Neural progenitor cell (in vitro differentiated cells): ENCODE measurements at regions not wholly inside any gene's neighbourhood (a gene's known extent, or its start where the extent isn't known, plus 50 kb on each side); places are given as distances from the start of the nearest gene placed in this dataset.

Experiments
- DNase-seq: peaks from one replicate; pipeline ENCODE4 v3.0.0-alpha.2; 2016; ENCODE audit warnings: low spot score
- H2AFZ ChIP-seq: fragments of 200-600 bp; sonication (generic); replicated peaks from 2 replicates; pipeline ENCODE4 v1.6.1; 2016; ENCODE audit warnings: antibody characterized with exemption
- H3F3A ChIP-seq: fragments of 200-600 bp; sonication (generic); 2 replicates; pipeline ENCODE4 v1.6.1; 2016; ENCODE audit warnings: antibody characterized with exemption, low read depth
- H3K27ac ChIP-seq: fragments of 200-600 bp; sonication (generic); 2 replicates; pipeline ENCODE4 v1.5.1; 2016; ENCODE audit warnings: mild to moderate bottlenecking
- H3K27me3 ChIP-seq: fragments of 200-600 bp; sonication (generic); 2 replicates; pipeline ENCODE4 v1.6.1; 2016; ENCODE audit warnings: mild to moderate bottlenecking, moderate library complexity
- H3K36me3 ChIP-seq: fragments of 200-600 bp; sonication (generic); 2 replicates; pipeline ENCODE4 v1.5.1; 2016
- H3K4me1 ChIP-seq: fragments of 200-600 bp; sonication (generic); 2 replicates; pipeline ENCODE4 v1.6.1; 2016; ENCODE audit warnings: mixed run types
- H3K4me2 ChIP-seq: fragments of 200-600 bp; sonication (generic); 2 replicates; pipeline ENCODE4 v1.6.1; 2016
- H3K4me3 ChIP-seq: fragments of 200-600 bp; sonication (generic); 2 replicates; pipeline ENCODE4 v1.5.1; 2016
- H3K79me2 ChIP-seq: fragments of 200-600 bp; sonication (generic); 2 replicates; pipeline ENCODE4 v1.6.1; 2016; ENCODE audit warnings: low read depth
- H3K9ac ChIP-seq: fragments of 200-600 bp; sonication (generic); 2 replicates; pipeline ENCODE4 v1.6.1; 2016
- H3K9me3 ChIP-seq: fragments of 200-600 bp; sonication (generic); 2 replicates; pipeline ENCODE4 v1.5.1; 2016; ENCODE audit warnings: low read depth
- H4K20me1 ChIP-seq: fragments of 200-600 bp; sonication (generic); 2 replicates; pipeline ENCODE4 v1.6.1; 2016; ENCODE audit warnings: low read depth
- H3K27ac Mint-ChIP-seq: 3 replicates; pipeline ENCODE4 v1.8.0; 2021; ENCODE audit warnings: mixed read lengths
- H3K27me3 Mint-ChIP-seq: 2 replicates; pipeline ENCODE4 v1.8.0; 2022; ENCODE audit warnings: low read depth, mild to moderate bottlenecking, inconsistent platforms, moderate library complexity, mixed read lengths; ENCODE audit not compliant: insufficient read depth
- H3K36me3 Mint-ChIP-seq: 3 replicates; pipeline ENCODE4 v1.8.0; 2021; ENCODE audit warnings: mixed read lengths
- H3K4me1 Mint-ChIP-seq: 3 replicates; pipeline ENCODE4 v1.8.0; 2021; ENCODE audit warnings: mixed read lengths
- H3K4me3 Mint-ChIP-seq: 3 replicates; pipeline ENCODE4 v1.8.0; 2021; ENCODE audit warnings: mild to moderate bottlenecking, moderate library complexity, mixed read lengths
- H3K9me3 Mint-ChIP-seq: 3 replicates; pipeline ENCODE4 v1.8.0; 2020; ENCODE audit warnings: mixed read lengths
- EZH2 ChIP-seq: fragments of 200-600 bp; sonication (generic); IDR thresholded peaks from 2 replicates; pipeline ENCODE4 v1.6.1; 2017; ENCODE audit warnings: antibody characterized with exemption, mild to moderate bottlenecking, moderate library complexity
- EZH2phosphoT487 ChIP-seq: fragments of 200-600 bp; sonication (generic); IDR thresholded peaks from 2 replicates; pipeline ENCODE4 v1.6.1; 2017; ENCODE audit warnings: antibody characterized with exemption
- TF ChIP-seq, protein P1 (sequence below): fragments of 200-600 bp; sonication (generic); IDR thresholded peaks from 2 replicates; pipeline ENCODE4 v1.5.1; 2017; ENCODE audit warnings: antibody characterized with exemption, mild to moderate bottlenecking

DNA sequence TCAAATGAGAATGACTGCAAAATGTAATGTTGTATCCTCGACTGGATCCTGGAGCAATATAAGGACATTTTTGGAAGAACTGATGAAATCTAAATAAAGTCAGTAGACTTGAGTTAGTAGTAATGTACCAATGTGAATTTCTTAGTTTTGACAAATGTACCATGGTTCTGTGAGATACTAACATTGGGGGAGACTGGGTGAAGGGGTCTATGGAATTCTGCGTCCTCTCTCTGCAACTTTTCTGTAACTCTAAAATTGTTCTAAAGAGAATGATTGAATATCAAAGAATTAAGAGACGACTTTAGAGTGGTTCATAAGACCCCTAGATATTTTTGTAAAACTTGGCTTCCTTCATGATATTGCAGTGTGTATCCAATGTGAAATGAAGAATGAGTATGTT lies 59.2 kb upstream of the KAZN start:
- no peaks in the 10 kb centered on the region for H3K27me3 ChIP-seq
- no peaks in the 10 kb centered on the region for H3K79me2 ChIP-seq
- peaks cover 53% of the 10 kb centered on the region for H3K4me1 Mint-ChIP-seq

DNA sequence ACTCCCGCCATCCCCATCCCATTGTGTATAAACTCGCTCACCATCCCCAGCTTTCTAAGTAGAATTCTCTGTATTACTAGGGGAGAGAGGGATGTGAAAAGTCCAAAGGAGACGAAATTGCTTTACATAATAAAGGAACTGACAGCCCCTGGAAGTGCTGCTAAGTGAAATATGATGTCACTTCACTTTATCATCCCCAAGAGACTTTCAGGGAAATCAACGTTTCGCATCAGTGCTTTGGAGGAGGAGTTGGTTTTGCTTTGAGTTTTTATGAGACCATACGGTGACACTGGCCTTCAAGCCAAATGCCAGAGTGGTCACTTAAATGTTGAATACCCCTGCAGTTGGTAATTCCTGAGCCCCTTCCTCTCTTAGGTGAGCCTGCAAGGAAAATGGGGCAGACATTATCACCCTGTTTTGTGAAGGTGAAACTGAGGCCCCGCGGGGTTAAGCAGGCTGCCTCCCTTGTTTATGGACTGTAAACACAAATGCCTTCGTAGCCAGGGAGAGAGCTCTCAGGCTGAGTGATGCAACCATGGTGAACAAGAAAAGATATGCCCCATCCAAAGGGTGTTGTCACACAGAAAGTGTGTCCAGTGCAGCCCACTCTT lies 58.4 kb upstream of the KAZN start:
- Histone ChIP-seq H3K9ac (no peak overlapping the region), H3K9me3 (no peaks in the 10 kb centered on the region), H3K4me2 (no peak overlapping the region), H3K4me3 (no peak overlapping the region), H2AFZ (no peak overlapping the region), H3K4me1 (no peaks in the 10 kb centered on the region), H3K79me2 (no peaks in the 10 kb centered on the region), H3F3A (no peaks in the 10 kb centered on the region), H3K27ac (no peak overlapping the region), H4K20me1 (no peaks in the 10 kb centered on the region), H3K27me3 (no peaks in the 10 kb centered on the region), H3K36me3 (no peaks in the 10 kb centered on the region)
- TF ChIP-seq, protein P1, sequence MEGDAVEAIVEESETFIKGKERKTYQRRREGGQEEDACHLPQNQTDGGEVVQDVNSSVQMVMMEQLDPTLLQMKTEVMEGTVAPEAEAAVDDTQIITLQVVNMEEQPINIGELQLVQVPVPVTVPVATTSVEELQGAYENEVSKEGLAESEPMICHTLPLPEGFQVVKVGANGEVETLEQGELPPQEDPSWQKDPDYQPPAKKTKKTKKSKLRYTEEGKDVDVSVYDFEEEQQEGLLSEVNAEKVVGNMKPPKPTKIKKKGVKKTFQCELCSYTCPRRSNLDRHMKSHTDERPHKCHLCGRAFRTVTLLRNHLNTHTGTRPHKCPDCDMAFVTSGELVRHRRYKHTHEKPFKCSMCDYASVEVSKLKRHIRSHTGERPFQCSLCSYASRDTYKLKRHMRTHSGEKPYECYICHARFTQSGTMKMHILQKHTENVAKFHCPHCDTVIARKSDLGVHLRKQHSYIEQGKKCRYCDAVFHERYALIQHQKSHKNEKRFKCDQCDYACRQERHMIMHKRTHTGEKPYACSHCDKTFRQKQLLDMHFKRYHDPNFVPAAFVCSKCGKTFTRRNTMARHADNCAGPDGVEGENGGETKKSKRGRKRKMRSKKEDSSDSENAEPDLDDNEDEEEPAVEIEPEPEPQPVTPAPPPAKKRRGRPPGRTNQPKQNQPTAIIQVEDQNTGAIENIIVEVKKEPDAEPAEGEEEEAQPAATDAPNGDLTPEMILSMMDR: no peak
- no peak for TF ChIP-seq EZH2
- no peak for TF ChIP-seq EZH2phosphoT487
- no peaks in the 10 kb centered on the region for H3K27me3 Mint-ChIP-seq
- peak overlapping the region; percentile 91 for H3K27ac Mint-ChIP-seq
- no peak for DNase-seq
- H3K4me1 Mint-ChIP-seq: peaks cover 59% of the 10 kb centered on the region
- peak overlapping the region; percentile 53 for H3K4me3 Mint-ChIP-seq
- H3K9me3 Mint-ChIP-seq: peaks cover 4% of the 10 kb centered on the region
- H3K36me3 Mint-ChIP-seq: no peaks in the 10 kb centered on the region

More for the DNA sequence above, 59.2 kb upstream of the KAZN start:
- H3K4me1 ChIP-seq: no peaks in the 10 kb centered on the region
- no peaks in the 10 kb centered on the region for H3F3A ChIP-seq
- H3K9me3 Mint-ChIP-seq: peaks cover 4% of the 10 kb centered on the region
- H3K36me3 ChIP-seq: no peaks in the 10 kb centered on the region
- no peak overlapping the region for H3K9ac ChIP-seq
- H3K36me3 Mint-ChIP-seq: no peaks in the 10 kb centered on the region
- no peak for TF ChIP-seq EZH2
- TF ChIP-seq EZH2phosphoT487: no peak
- TF ChIP-seq, protein P1: no peak
- H3K4me3 Mint-ChIP-seq: no peak overlapping the region
- no peak for DNase-seq
- H3K27ac ChIP-seq: no peak overlapping the region
- H3K4me2 ChIP-seq: no peak overlapping the region
- H2AFZ ChIP-seq: no peak overlapping the region
- H4K20me1 ChIP-seq: no peaks in the 10 kb centered on the region
- peak overlapping the region; percentile 91 for H3K27ac Mint-ChIP-seq
- H3K9me3 ChIP-seq: no peaks in the 10 kb centered on the region
- H3K27me3 Mint-ChIP-seq: no peaks in the 10 kb centered on the region
- no peak overlapping the region for H3K4me3 ChIP-seq

DNA sequence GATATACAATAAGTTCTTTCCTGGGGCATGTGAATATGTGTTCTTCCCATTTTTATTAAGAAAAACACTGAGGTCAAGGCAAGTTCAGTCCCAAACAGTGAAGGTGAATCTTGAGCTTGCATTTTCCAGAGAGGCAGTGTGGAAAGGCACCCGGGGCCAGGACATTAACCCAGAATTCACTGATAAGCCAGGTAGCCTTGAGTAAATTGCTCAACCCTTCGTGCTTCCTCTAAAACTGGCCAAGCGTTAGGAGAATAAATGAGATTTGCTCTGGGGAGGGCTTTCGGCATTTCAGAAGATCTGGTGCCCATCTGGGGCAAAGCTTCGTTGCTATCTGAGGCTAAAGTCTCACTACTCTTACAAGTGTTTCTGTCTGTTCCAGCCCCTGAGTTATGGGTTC lies 57.1 kb upstream of the KAZN start:
- H4K20me1 ChIP-seq: no peaks in the 10 kb centered on the region
- no peak overlapping the region for H2AFZ ChIP-seq
- H3K4me1 Mint-ChIP-seq: peaks cover 65% of the 10 kb centered on the region
- no peaks in the 10 kb centered on the region for H3K4me1 ChIP-seq
- no peaks in the 10 kb centered on the region for H3K9me3 ChIP-seq
- H3K36me3 ChIP-seq: no peaks in the 10 kb centered on the region
- H3K27me3 Mint-ChIP-seq: no peaks in the 10 kb centered on the region
- no peak overlapping the region for H3K4me2 ChIP-seq
- TF ChIP-seq, protein P1: no peak
- TF ChIP-seq EZH2phosphoT487 (no peak), EZH2 (no peak)
- no peaks in the 10 kb centered on the region for H3K27me3 ChIP-seq
- H3K79me2 ChIP-seq: no peaks in the 10 kb centered on the region
- peaks cover 3% of the 10 kb centered on the region for H3K36me3 Mint-ChIP-seq
- H3K4me3 Mint-ChIP-seq: peak overlapping the region; percentile 30
- H3K9me3 Mint-ChIP-seq: peaks cover 13% of the 10 kb centered on the region
- H3F3A ChIP-seq: no peaks in the 10 kb centered on the region
- no peak overlapping the region for H3K4me3 ChIP-seq
- no peak overlapping the region for H3K27ac ChIP-seq
- peak overlapping the region; percentile 91 for H3K27ac Mint-ChIP-seq
- no peak for DNase-seq
- no peak overlapping the region for H3K9ac ChIP-seq
